ENCODE measurements at regions not wholly inside any gene's neighbourhood (a gene's known extent, or its start where the extent isn't known, plus 50 kb on each side); places are given as distances from the start of the nearest gene placed in this dataset.

DNA sequence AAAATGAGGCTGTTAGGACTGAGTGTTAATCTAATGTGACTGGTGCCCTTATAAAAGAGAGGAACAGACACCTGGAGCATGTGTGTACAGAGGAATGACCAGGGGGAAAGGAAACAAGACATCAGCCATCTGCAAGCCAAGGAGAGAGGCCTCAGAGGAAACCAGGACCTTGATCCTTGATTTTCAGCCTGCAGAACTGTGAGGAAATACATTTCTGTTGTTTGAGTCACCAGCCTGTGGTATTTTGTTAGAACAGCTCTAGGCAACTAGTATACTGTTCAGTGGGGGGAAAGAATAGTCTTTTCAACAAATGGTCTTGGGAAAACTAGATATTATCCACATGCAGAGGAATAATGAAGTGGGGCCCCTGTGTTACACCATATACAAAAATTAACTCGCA lies 80.6 kb downstream of the CCR1 start:
- WGBS (ENCODE audit: low lambda C conversion rate): 0% methylated on average over 1 of the region's 1 CpG
- no TSS peak for BruUV-seq (replicated peaks)
- no peaks in the 10 kb centered on the region for H4K20me1 ChIP-seq (ENCODE audit: insufficient read depth, low read length)
- in situ Hi-C loops (cut with HindIII; ENCODE audit: extremely low pct_ligation_motif_present, low pct_unique_long_range_greater_than_20kb): no loop called here
- DNase-seq (ENCODE audit: low spot score): peak; percentile 3
- ATAC-seq: peak; percentile 41; the same call in 1 of the 3 replicates
- H3K4me3 ChIP-seq (replicated peaks in 1 of 3; ENCODE audit: insufficient read depth in 1 of 3, low read depth in 2 of 3, low read length in 3 of 3): no peak overlapping the region
- 0 out of 2 replicates have a peak, but pooled peaks have one; percentile 4 for TF ChIP-seq FOSL1 (CRISPR knock-in tag; IDR thresholded peaks at IDR 0.05; ENCODE audit: borderline replicate concordance)
- TF ChIP-seq, protein P1, sequence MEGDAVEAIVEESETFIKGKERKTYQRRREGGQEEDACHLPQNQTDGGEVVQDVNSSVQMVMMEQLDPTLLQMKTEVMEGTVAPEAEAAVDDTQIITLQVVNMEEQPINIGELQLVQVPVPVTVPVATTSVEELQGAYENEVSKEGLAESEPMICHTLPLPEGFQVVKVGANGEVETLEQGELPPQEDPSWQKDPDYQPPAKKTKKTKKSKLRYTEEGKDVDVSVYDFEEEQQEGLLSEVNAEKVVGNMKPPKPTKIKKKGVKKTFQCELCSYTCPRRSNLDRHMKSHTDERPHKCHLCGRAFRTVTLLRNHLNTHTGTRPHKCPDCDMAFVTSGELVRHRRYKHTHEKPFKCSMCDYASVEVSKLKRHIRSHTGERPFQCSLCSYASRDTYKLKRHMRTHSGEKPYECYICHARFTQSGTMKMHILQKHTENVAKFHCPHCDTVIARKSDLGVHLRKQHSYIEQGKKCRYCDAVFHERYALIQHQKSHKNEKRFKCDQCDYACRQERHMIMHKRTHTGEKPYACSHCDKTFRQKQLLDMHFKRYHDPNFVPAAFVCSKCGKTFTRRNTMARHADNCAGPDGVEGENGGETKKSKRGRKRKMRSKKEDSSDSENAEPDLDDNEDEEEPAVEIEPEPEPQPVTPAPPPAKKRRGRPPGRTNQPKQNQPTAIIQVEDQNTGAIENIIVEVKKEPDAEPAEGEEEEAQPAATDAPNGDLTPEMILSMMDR (CRISPR knock-in tag; IDR thresholded peaks at IDR 0.05): no peak
- TF ChIP-seq FOSL2 (CRISPR knock-in tag; IDR thresholded peaks at IDR 0.05): peak; percentile 52; the same call in 1 of the 2 replicates
- no peaks in the 10 kb centered on the region for H3K9me3 ChIP-seq (ENCODE audit: low read length)
- H3K9ac ChIP-seq (ENCODE audit: insufficient read depth, low read depth, low read length): no peak overlapping the region
- FAIRE-seq: no peak
- H3K4me2 ChIP-seq (ENCODE audit: low read depth, low read length): no peak overlapping the region
- no peaks in the 10 kb centered on the region for H3K79me2 ChIP-seq (ENCODE audit: insufficient read depth, low read length)
- intact Hi-C loops (cut with micrococcal nuclease; ENCODE audit: unreplicated experiment): no loop called here
- H2AFZ ChIP-seq (ENCODE audit: low read length): no peak overlapping the region
- no peaks in the 10 kb centered on the region for H3K36me3 ChIP-seq (replicated peaks in 1 of 2; ENCODE audit: control insufficient read depth in 1 of 2, insufficient read depth in 2 of 2, low read length in 2 of 2)
- no peaks in the 10 kb centered on the region for H3K4me1 ChIP-seq (ENCODE audit: insufficient read depth, low read length)
- ChIA-PET POLR2A (no interaction called here), CTCF (ENCODE audit: low intra/inter-chr PET ratio, low total read pairs) (no interaction called here)
- peaks cover 0 to 2% of the 10 kb centered on the region in 2 experiments; a peak in 1 of 5 replicates for H3K27me3 ChIP-seq (ENCODE audit: control insufficient read depth in 1 of 2, insufficient read depth in 2 of 2, low read length in 2 of 2)
- H3K27ac ChIP-seq (ENCODE audit: extremely low read length, insufficient read depth, low read length): no peak overlapping the region

DNA sequence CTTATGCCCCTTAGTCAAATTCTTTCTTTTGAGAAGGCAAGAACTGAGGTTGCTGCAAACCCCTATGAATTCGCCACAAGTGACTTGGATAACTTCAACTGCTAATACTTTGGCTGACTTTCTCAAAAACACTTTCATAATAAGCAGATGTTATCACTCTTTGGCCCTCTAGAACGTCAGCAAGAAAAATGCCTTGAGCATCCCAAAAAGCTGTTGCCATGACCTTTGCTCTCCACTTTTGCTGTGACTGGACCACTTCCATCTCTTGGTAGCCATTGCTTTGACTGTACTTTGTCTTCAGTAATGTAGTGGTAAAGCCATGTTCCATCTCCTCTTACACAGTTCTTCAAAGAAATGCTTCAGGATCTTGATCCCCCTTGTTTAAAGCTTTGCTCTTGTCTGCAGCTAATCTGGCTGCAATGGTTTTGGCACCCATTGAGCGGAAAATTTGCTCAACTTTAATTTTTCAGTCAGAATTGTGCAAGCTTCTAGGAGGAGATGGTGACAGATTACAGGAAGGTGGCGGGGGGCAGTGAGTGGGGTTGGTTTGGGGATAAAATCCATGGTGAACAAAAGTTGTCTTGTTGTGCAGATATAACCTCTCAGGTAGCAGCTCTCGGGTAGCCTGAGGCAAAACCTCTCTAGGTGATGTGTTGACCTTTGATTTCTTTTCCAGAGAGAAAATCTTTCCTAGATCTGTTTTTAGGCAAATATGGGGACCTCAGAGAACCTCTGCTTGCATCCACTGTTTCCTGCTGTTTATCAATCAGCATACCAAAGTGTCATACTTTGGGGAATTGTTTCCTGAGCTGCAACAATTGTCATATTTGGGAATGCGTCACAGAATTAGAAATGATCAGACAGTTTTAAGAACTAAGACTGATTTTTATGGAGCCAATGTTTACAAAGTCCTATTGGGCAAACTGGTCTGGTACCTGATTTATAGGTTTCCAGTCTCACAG lies 83.6 kb downstream of the CCR1 start:
- 41% methylated on average over 6 of the region's 6 CpGs for WGBS (ENCODE audit: low lambda C conversion rate)
- Histone ChIP-seq H2AFZ (ENCODE audit: low read length) (no peak overlapping the region), H3K27ac (ENCODE audit: extremely low read length, insufficient read depth, low read length) (no peak overlapping the region), H3K9ac (ENCODE audit: insufficient read depth, low read depth, low read length) (no peak overlapping the region), H3K79me2 (ENCODE audit: insufficient read depth, low read length) (no peaks in the 10 kb centered on the region), H3K27me3 (ENCODE audit: control insufficient read depth in 1 of 2, insufficient read depth in 2 of 2, low read length in 2 of 2) (no peaks in the 10 kb centered on the region; a peak in 1 of 5 replicates), H3K4me1 (ENCODE audit: insufficient read depth, low read length) (no peaks in the 10 kb centered on the region), H3K36me3 (replicated peaks in 1 of 2; ENCODE audit: control insufficient read depth in 1 of 2, insufficient read depth in 2 of 2, low read length in 2 of 2) (no peaks in the 10 kb centered on the region), H3K9me3 (ENCODE audit: low read length) (no peaks in the 10 kb centered on the region), H4K20me1 (ENCODE audit: insufficient read depth, low read length) (no peaks in the 10 kb centered on the region), H3K4me3 (replicated peaks in 1 of 3; ENCODE audit: insufficient read depth in 1 of 3, low read depth in 2 of 3, low read length in 3 of 3) (no peak overlapping the region), H3K4me2 (ENCODE audit: low read depth, low read length) (no peak overlapping the region)
- FAIRE-seq: no peak
- ChIA-PET POLR2A (no interaction called here), CTCF (ENCODE audit: low intra/inter-chr PET ratio, low total read pairs) (no interaction called here)
- in situ Hi-C loops (cut with HindIII; ENCODE audit: extremely low pct_ligation_motif_present, low pct_unique_long_range_greater_than_20kb): no loop called here
- no TSS peak for BruUV-seq (replicated peaks)
- intact Hi-C loops (cut with micrococcal nuclease; ENCODE audit: unreplicated experiment): no loop called here
- ATAC-seq: no peak
- DNase-seq (ENCODE audit: low spot score): no peak
- TF ChIP-seq GZF1 (CRISPR knock-in tag; IDR thresholded peaks at IDR 0.05) (no peak), ZNF317 (CRISPR knock-in tag; IDR thresholded peaks at IDR 0.05) (no peak), ZBTB20 (CRISPR knock-in tag; IDR thresholded peaks at IDR 0.05; ENCODE audit: borderline replicate concordance, low read depth) (no peak), KLF6 (CRISPR knock-in tag; IDR thresholded peaks at IDR 0.05) (no peak), HOXA5 (CRISPR knock-in tag; IDR thresholded peaks at IDR 0.05) (no peak)
- TF ChIP-seq, protein P2, sequence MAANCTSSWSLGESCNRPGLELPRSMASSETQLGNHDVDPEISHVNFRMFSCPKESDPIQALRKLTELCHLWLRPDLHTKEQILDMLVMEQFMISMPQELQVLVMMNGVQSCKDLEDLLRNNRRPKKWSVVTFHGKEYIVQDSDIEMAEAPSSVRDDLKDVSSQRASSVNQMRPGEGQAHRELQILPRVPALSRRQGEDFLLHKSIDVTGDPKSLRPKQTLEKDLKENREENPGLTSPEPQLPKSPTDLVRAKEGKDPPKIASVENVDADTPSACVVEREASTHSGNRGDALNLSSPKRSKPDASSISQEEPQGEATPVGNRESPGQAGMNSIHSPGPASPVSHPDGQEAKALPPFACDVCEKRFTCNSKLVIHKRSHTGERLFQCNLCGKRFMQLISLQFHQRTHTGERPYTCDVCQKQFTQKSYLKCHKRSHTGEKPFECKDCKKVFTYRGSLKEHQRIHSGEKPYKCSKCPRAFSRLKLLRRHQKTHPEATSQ (CRISPR knock-in tag; IDR thresholded peaks at IDR 0.05; ENCODE audit: borderline replicate concordance): no peak
- TF ChIP-seq, protein P3, sequence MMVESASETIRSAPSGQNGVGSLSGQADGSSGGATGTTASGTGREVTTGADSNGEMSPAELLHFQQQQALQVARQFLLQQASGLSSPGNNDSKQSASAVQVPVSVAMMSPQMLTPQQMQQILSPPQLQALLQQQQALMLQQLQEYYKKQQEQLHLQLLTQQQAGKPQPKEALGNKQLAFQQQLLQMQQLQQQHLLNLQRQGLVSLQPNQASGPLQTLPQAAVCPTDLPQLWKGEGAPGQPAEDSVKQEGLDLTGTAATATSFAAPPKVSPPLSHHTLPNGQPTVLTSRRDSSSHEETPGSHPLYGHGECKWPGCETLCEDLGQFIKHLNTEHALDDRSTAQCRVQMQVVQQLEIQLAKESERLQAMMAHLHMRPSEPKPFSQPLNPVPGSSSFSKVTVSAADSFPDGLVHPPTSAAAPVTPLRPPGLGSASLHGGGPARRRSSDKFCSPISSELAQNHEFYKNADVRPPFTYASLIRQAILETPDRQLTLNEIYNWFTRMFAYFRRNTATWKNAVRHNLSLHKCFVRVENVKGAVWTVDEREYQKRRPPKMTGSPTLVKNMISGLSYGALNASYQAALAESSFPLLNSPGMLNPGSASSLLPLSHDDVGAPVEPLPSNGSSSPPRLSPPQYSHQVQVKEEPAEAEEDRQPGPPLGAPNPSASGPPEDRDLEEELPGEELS (CRISPR knock-in tag; IDR thresholded peaks at IDR 0.05): no peak

All from HepG2 (cell line).